ENCODE measurements at regions not wholly inside any gene's neighbourhood (a gene's known extent, or its start where the extent isn't known, plus 50 kb on each side); places are given as distances from the start of the nearest gene placed in this dataset.

- Histone ChIP-seq H3K4me1 (ENCODE audit: control insufficient read depth, insufficient read depth, low read length) (no peaks in the 10 kb centered on the region), H3K36me3 (ENCODE audit: control insufficient read depth, insufficient read depth, low read length) (no peaks in the 10 kb centered on the region), H3K27ac (ENCODE audit: low read depth, low read length) (no peak overlapping the region), H3K27me3 (ENCODE audit: control insufficient read depth, insufficient read depth, low read length) (no peaks in the 10 kb centered on the region), H3K9me3 (ENCODE audit: control insufficient read depth, insufficient read depth, low read length) (no peaks in the 10 kb centered on the region), H3K9ac (ENCODE audit: low read depth, low read length) (no peak overlapping the region), H3K4me3 (ENCODE audit: low read depth, low read length) (no peak overlapping the region)
These were observed 229.2 kb downstream of the ALX1 start for GRCh38 chr12:85509081-85509856.

DNA sequence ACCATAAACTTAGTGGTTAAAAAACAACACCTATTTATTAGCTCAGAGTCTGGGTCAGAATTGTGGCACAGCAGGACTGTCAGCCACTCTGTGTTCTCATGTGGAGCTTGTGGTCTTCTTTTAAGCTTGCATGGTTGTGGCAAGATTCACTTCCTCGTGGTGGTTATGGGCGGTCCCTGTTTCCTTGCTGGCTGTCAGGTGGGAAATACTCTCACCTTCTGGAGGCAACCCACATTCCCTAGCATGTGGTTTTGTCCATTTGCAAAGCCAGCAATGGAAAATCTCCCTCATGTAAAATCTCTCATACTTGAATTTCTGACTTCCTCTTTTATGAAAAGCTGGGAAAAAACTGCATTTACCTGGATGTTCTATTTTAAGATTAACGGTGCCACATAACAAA is 229.8 kb downstream of the ALX1 start:
- Histone ChIP-seq H3K27me3 (ENCODE audit: control insufficient read depth, insufficient read depth, low read length) (no peaks in the 10 kb centered on the region), H3K9me3 (ENCODE audit: control insufficient read depth, insufficient read depth, low read length) (no peaks in the 10 kb centered on the region), H3K4me3 (ENCODE audit: low read depth, low read length) (no peak overlapping the region), H3K4me1 (ENCODE audit: control insufficient read depth, insufficient read depth, low read length) (no peaks in the 10 kb centered on the region), H3K9ac (ENCODE audit: low read depth, low read length) (no peak overlapping the region), H3K36me3 (ENCODE audit: control insufficient read depth, insufficient read depth, low read length) (no peaks in the 10 kb centered on the region), H3K27ac (ENCODE audit: low read depth, low read length) (no peak overlapping the region)

DNA sequence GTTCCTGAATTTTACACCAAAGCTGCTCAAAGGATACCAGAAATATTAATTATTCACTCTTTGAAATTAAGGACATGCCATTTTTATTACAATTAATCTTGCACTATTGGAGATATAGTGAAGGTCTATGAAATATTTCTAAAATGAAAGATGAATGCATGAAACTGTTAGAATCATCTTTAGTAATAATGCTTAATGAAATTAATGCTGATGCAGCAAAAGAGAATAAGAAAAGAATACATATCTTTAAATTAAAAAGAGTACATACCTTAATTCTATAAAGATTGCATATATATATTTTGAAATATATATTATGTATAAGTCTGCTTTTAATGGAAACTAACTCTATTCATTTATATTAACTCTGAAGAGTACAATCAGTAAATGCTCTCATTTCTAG is 236.0 kb downstream of the ALX1 start:
- Histone ChIP-seq H3K27ac (ENCODE audit: low read depth, low read length) (no peak overlapping the region), H3K36me3 (ENCODE audit: control insufficient read depth, insufficient read depth, low read length) (no peaks in the 10 kb centered on the region), H3K4me1 (ENCODE audit: control insufficient read depth, insufficient read depth, low read length) (peaks cover 31% of the 10 kb centered on the region), H3K27me3 (ENCODE audit: control insufficient read depth, insufficient read depth, low read length) (no peaks in the 10 kb centered on the region), H3K9ac (ENCODE audit: low read depth, low read length) (no peak overlapping the region), H3K4me3 (ENCODE audit: low read depth, low read length) (no peak overlapping the region), H3K9me3 (ENCODE audit: control insufficient read depth, insufficient read depth, low read length) (no peaks in the 10 kb centered on the region)

GRCh38 chr12:85516667-85517325 is 236.8 kb downstream of the ALX1 start:
- Histone ChIP-seq H3K27me3 (ENCODE audit: control insufficient read depth, insufficient read depth, low read length) (no peaks in the 10 kb centered on the region), H3K9ac (ENCODE audit: low read depth, low read length) (no peak overlapping the region), H3K9me3 (ENCODE audit: control insufficient read depth, insufficient read depth, low read length) (no peaks in the 10 kb centered on the region), H3K4me1 (ENCODE audit: control insufficient read depth, insufficient read depth, low read length) (peaks cover 31% of the 10 kb centered on the region), H3K36me3 (ENCODE audit: control insufficient read depth, insufficient read depth, low read length) (no peaks in the 10 kb centered on the region), H3K27ac (ENCODE audit: low read depth, low read length) (no peak overlapping the region), H3K4me3 (ENCODE audit: low read depth, low read length) (no peak overlapping the region)

GRCh38 chr12:85519163-85519562 is 239.1 kb downstream of the ALX1 start:
- Histone ChIP-seq H3K9ac (ENCODE audit: low read depth, low read length) (no peak overlapping the region; the same call in 1 of the 2 replicates), H3K36me3 (ENCODE audit: control insufficient read depth, insufficient read depth, low read length) (no peaks in the 10 kb centered on the region), H3K4me3 (ENCODE audit: low read depth, low read length) (peak overlapping the region; percentile 20; the same call in 1 of the 2 replicates), H3K27ac (ENCODE audit: low read depth, low read length) (peak overlapping the region; percentile 46), H3K9me3 (ENCODE audit: control insufficient read depth, insufficient read depth, low read length) (no peaks in the 10 kb centered on the region), H3K4me1 (ENCODE audit: control insufficient read depth, insufficient read depth, low read length) (peaks cover 31% of the 10 kb centered on the region), H3K27me3 (ENCODE audit: control insufficient read depth, insufficient read depth, low read length) (no peaks in the 10 kb centered on the region)

DNA sequence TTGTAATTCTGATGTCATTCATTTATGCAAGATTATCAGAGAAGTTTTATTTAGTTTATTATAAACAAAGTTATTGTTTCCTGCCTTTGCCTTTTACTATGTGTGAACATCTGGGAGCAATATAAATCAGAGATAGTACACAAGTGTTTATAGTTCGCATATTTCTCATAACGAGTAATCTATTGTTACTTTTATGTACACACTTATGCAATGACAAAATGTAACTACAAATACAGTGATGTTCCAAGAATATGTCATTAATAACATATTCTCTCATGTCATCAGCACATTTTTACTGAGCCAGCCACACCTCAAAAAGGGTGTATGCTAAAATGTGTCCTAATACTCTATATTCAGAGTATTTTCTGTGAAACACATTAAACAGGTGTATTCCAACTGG is 243.2 kb downstream of the ALX1 start:
- H3K4me3 ChIP-seq (ENCODE audit: low read depth, low read length): no peak overlapping the region
- H3K27ac ChIP-seq (ENCODE audit: low read depth, low read length): no peak overlapping the region
- H3K9ac ChIP-seq (ENCODE audit: low read depth, low read length): no peak overlapping the region
- no peaks in the 10 kb centered on the region for H3K27me3 ChIP-seq (ENCODE audit: control insufficient read depth, insufficient read depth, low read length)
- no peaks in the 10 kb centered on the region for H3K36me3 ChIP-seq (ENCODE audit: control insufficient read depth, insufficient read depth, low read length)
- H3K4me1 ChIP-seq (ENCODE audit: control insufficient read depth, insufficient read depth, low read length): peaks cover 17% of the 10 kb centered on the region
- no peaks in the 10 kb centered on the region for H3K9me3 ChIP-seq (ENCODE audit: control insufficient read depth, insufficient read depth, low read length)

DNA sequence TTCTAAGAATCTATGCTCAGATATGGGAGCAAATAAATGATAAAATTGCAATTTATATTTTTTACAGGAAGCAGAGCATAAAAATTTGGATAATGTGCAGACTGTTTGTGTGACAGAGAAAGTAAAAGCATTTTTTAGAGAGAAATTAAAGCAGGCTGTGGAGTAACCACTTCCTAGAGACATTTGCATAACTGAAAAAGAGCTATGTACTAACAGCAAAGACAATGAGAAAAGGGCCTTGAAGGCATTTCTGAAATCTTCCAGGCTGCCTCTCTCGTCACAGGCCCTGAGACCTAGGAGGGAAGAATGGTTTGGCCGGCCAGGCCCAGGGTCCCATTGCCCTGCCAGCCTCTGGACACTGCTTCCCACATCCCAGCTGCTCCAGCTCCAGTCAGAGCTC is 247.2 kb downstream of the ALX1 start:
- Histone ChIP-seq H3K4me3 (ENCODE audit: low read depth, low read length) (no peak overlapping the region), H3K9ac (ENCODE audit: low read depth, low read length) (no peak overlapping the region), H3K36me3 (ENCODE audit: control insufficient read depth, insufficient read depth, low read length) (no peaks in the 10 kb centered on the region), H3K9me3 (ENCODE audit: control insufficient read depth, insufficient read depth, low read length) (no peaks in the 10 kb centered on the region), H3K27me3 (ENCODE audit: control insufficient read depth, insufficient read depth, low read length) (no peaks in the 10 kb centered on the region), H3K4me1 (ENCODE audit: control insufficient read depth, insufficient read depth, low read length) (no peaks in the 10 kb centered on the region), H3K27ac (ENCODE audit: low read depth, low read length) (no peak overlapping the region)

DNA sequence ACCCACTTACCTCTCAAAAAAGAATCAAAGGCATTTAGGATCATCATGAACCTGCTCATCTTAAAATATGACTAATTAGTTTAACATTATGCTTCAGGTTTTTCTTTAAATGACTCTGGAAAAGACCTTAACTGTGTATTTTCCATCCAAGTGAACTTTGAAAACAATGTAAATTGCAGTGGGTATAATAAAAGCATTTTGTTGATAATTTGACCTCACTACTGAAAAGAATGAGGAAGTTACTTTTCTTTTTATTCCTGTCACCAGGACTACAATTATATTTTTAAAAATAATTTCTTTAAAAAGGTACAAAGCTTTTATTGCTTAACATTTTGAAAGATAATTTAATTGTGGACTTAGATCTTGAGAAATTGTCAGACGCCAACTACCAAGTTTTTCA is 249.9 kb downstream of the ALX1 start:
- Histone ChIP-seq H3K9ac (ENCODE audit: low read depth, low read length) (no peak overlapping the region), H3K9me3 (ENCODE audit: control insufficient read depth, insufficient read depth, low read length) (no peaks in the 10 kb centered on the region), H3K4me3 (ENCODE audit: low read depth, low read length) (no peak overlapping the region)

GRCh38 chr12:85530456-85530855 is 250.4 kb downstream of the ALX1 start:
- no peak overlapping the region for H3K27ac ChIP-seq (ENCODE audit: low read depth, low read length)
- no peaks in the 10 kb centered on the region for H3K36me3 ChIP-seq (ENCODE audit: control insufficient read depth, insufficient read depth, low read length)
- H3K9me3 ChIP-seq (ENCODE audit: control insufficient read depth, insufficient read depth, low read length): no peaks in the 10 kb centered on the region
- no peak overlapping the region for H3K9ac ChIP-seq (ENCODE audit: low read depth, low read length)
- no peaks in the 10 kb centered on the region for H3K4me1 ChIP-seq (ENCODE audit: control insufficient read depth, insufficient read depth, low read length)
- H3K27me3 ChIP-seq (ENCODE audit: control insufficient read depth, insufficient read depth, low read length): no peaks in the 10 kb centered on the region
- no peak overlapping the region for H3K4me3 ChIP-seq (ENCODE audit: low read depth, low read length)

More for the DNA sequence above, 249.9 kb downstream of the ALX1 start:
- Histone ChIP-seq H3K27me3 (ENCODE audit: control insufficient read depth, insufficient read depth, low read length) (no peaks in the 10 kb centered on the region), H3K27ac (ENCODE audit: low read depth, low read length) (no peak overlapping the region), H3K4me1 (ENCODE audit: control insufficient read depth, insufficient read depth, low read length) (no peaks in the 10 kb centered on the region), H3K36me3 (ENCODE audit: control insufficient read depth, insufficient read depth, low read length) (no peaks in the 10 kb centered on the region)

DNA sequence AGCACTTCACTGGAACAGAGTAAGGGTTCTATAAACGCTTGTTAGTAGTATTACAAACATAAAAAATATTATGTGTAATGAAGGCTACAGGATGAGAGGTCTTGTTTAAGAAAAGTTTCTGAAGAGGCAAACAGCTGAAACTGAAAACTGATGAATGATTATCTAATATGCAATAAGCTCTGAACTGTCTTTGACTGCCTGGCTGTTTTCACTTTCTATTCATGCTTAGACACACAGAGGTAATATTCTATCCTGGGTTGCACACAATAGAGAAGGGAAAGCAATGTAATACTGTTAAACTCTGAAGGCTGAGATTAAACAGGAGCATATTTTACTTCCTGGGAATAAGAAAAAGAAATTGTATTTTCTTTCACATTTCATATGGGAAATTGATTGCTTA is 251.3 kb downstream of the ALX1 start:
- H3K9me3 ChIP-seq (ENCODE audit: control insufficient read depth, insufficient read depth, low read length): no peaks in the 10 kb centered on the region
- no peaks in the 10 kb centered on the region for H3K27me3 ChIP-seq (ENCODE audit: control insufficient read depth, insufficient read depth, low read length)
- no peak overlapping the region for H3K4me3 ChIP-seq (ENCODE audit: low read depth, low read length)
- no peaks in the 10 kb centered on the region for H3K4me1 ChIP-seq (ENCODE audit: control insufficient read depth, insufficient read depth, low read length)
- no peak overlapping the region for H3K9ac ChIP-seq (ENCODE audit: low read depth, low read length)
- no peak overlapping the region for H3K27ac ChIP-seq (ENCODE audit: low read depth, low read length)
- H3K36me3 ChIP-seq (ENCODE audit: control insufficient read depth, insufficient read depth, low read length): no peaks in the 10 kb centered on the region

DNA sequence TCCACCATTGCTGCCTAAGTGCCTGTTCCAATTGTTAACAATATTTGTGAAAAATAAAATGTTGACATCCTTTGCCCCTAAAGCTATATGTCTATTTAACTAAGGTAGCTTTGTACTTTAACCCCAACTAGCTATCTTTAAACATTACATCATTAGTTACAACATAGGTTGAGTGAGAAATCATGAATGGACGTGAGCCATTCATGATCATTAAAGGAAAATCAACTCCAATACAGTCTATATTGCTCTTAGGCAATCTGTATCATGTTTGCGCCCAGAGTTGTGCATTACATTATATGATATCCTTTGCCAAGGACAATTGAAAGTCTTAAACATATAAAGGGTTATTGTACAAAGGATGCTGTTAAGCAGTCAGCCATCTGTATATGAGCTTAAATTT is 269.6 kb downstream of the ALX1 start:
- Histone ChIP-seq H3K27ac (ENCODE audit: low read depth, low read length) (no peak overlapping the region), H3K27me3 (ENCODE audit: control insufficient read depth, insufficient read depth, low read length) (no peaks in the 10 kb centered on the region), H3K9ac (ENCODE audit: low read depth, low read length) (no peak overlapping the region), H3K9me3 (ENCODE audit: control insufficient read depth, insufficient read depth, low read length) (no peaks in the 10 kb centered on the region), H3K4me3 (ENCODE audit: low read depth, low read length) (no peak overlapping the region), H3K4me1 (ENCODE audit: control insufficient read depth, insufficient read depth, low read length) (peaks cover 41% of the 10 kb centered on the region), H3K36me3 (ENCODE audit: control insufficient read depth, insufficient read depth, low read length) (no peaks in the 10 kb centered on the region)
